Breast epithelium (tissue), 3 donors: ENCODE measurements at regions not wholly inside any gene's neighbourhood (a gene's known extent, or its start where the extent isn't known, plus 50 kb on each side); places are given as distances from the start of the nearest gene placed in this dataset.

Experiments used
- POLR2A ChIP-seq: fragments of 450-650 bp; IDR thresholded peaks from one replicate; pipeline ENCODE4 v1.6.1; 2016; ENCODE audit warnings: antibody characterized with exemption, mild to moderate bottlenecking, moderate library complexity
- POLR2AphosphoS5 ChIP-seq, 3 donors: sonication (generic); formaldehyde crosslinking; IDR thresholded peaks; one replicate each; pipeline ENCODE4 v1.6.1; 2017; ENCODE audit warnings: antibody characterized with exemption in 3 of 3
- TF ChIP-seq, protein P1 (sequence below), 3 donors: fragments of 450-650 bp; IDR thresholded peaks; one replicate each; pipeline ENCODE4 v1.5.1; 2016 to 2017; ENCODE audit warnings: antibody characterized with exemption in 3 of 3, mild to moderate bottlenecking in 3 of 3, moderate library complexity in 3 of 3

DNA sequence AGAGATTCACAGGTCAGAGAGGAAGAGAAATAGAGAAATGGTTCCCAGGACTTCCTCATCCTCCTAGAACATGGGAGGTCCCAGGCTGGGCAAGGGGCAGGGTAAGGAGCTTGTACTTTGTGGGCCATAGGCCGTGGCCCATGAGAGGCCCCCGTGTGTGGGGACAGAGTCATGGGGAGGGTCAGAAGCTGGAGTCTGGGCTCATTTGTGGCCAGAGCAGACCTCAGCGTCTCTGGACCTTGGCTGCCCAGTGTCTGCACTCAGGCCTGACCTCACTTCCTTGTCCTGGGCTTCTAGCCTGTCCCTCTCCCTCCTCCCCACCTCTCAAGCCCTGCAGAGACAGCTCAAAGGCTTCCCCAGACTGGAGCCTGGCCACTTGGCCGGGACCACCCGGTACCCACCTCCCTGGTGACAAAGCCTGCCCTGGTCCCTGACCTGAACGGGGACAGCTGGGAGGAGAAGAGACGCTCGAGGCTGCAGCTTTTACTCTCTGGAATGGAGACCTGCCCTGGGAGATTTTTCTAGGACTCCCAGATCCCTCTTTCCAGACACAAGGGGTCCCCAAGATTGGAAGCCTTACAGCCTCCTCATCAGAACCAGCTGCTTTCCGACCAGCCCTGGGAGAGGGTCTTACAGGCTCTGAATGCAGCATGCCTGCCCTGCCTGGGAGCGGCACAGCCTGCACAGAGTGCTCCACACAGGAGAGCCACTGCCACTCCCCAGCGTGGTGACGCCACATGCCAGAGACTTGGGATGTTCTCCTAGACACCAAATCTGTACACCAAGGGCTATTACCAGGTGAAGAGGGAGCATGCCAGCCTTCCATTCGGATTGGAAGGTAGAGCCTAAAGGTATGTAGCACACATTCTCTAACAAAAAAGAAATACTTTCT is 569.0 kb upstream of the B3GAT1 start:
- TF ChIP-seq POLR2AphosphoS5 (IDR thresholded peaks at IDR 0.05) (no peak), POLR2A (no peak)
- TF ChIP-seq, protein P1, sequence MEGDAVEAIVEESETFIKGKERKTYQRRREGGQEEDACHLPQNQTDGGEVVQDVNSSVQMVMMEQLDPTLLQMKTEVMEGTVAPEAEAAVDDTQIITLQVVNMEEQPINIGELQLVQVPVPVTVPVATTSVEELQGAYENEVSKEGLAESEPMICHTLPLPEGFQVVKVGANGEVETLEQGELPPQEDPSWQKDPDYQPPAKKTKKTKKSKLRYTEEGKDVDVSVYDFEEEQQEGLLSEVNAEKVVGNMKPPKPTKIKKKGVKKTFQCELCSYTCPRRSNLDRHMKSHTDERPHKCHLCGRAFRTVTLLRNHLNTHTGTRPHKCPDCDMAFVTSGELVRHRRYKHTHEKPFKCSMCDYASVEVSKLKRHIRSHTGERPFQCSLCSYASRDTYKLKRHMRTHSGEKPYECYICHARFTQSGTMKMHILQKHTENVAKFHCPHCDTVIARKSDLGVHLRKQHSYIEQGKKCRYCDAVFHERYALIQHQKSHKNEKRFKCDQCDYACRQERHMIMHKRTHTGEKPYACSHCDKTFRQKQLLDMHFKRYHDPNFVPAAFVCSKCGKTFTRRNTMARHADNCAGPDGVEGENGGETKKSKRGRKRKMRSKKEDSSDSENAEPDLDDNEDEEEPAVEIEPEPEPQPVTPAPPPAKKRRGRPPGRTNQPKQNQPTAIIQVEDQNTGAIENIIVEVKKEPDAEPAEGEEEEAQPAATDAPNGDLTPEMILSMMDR (IDR thresholded peaks at IDR 0.05) = no peak
